Small intestine (tissue), 7 donors: ENCODE measurements at regions not wholly inside any gene's neighbourhood (a gene's known extent, or its start where the extent isn't known, plus 50 kb on each side); places are given as distances from the start of the nearest gene placed in this dataset.

Source experiments
- DNase-seq, 2 donors: peaks; one replicate each; pipeline versions ENCODE4 v3.0.0 to v3.0.0-alpha.2; 2013
- FAIRE-seq: peaks from 2 replicates; lab custom pipeline; 2012; peaks lifted over from hg19 to GRCh38; lab: Jason Lieb, UNC
- H3K27ac ChIP-seq, 3 donors: one replicate each; pipeline ENCODE4 v1.5.1; 2013; ENCODE audit warnings: low read length in 2 of 3, mild to moderate bottlenecking in 2 of 3, control low read depth in 1 of 3, inconsistent platforms in 1 of 3, low read depth in 1 of 3, moderate library complexity in 1 of 3
- H3K27me3 ChIP-seq, 3 donors: one replicate each; pipeline ENCODE4 v1.6.1; 2013; ENCODE audit warnings: low read length in 3 of 3, inconsistent platforms in 1 of 3; ENCODE audit not compliant: control insufficient read depth in 3 of 3, insufficient read depth in 3 of 3
- H3K36me3 ChIP-seq, 3 donors: one replicate each; pipeline ENCODE4 v1.6.1; 2013; ENCODE audit warnings: low read length in 3 of 3, inconsistent platforms in 1 of 3, low read depth in 1 of 3, mild to moderate bottlenecking in 1 of 3, moderate library complexity in 1 of 3; ENCODE audit not compliant: control insufficient read depth in 3 of 3, insufficient read depth in 2 of 3
- H3K4me1 ChIP-seq, 3 donors: one replicate each; pipeline ENCODE4 v1.6.1; 2013; ENCODE audit warnings: low read length in 2 of 3, inconsistent platforms in 1 of 3, low read depth in 1 of 3, mild to moderate bottlenecking in 1 of 3, moderate library complexity in 1 of 3; ENCODE audit not compliant: control insufficient read depth in 3 of 3, insufficient read depth in 2 of 3
- H3K4me3 ChIP-seq, 3 donors: one replicate each; pipeline ENCODE4 v1.5.1; 2013; ENCODE audit warnings: low read length in 3 of 3, control low read depth in 1 of 3, inconsistent platforms in 1 of 3, low read depth in 1 of 3, mild to moderate bottlenecking in 1 of 3, moderate library complexity in 1 of 3
- H3K9me3 ChIP-seq, 2 donors: one replicate each; pipeline ENCODE4 v1.6.1; 2013; ENCODE audit warnings: low read depth in 1 of 2, low read length in 1 of 2; ENCODE audit not compliant: control insufficient read depth in 2 of 2, insufficient read depth in 1 of 2
- WGBS, 3 donors: extraction: QIAGEN DNeasy Blood & Tissue Kit; methylation state at CpG; one replicate each; pipeline ENCODE4 v1.1.7; 2013; 5-methylcytosine and 5-hydroxymethylcytosine counted together
- donor health status: healthy with polysubstance abuse.
- donor health status: control.
- donor health status: control.
- donor health status: Bipolar disorder and iron deficiency.
- donor health status: healthy.

DNA sequence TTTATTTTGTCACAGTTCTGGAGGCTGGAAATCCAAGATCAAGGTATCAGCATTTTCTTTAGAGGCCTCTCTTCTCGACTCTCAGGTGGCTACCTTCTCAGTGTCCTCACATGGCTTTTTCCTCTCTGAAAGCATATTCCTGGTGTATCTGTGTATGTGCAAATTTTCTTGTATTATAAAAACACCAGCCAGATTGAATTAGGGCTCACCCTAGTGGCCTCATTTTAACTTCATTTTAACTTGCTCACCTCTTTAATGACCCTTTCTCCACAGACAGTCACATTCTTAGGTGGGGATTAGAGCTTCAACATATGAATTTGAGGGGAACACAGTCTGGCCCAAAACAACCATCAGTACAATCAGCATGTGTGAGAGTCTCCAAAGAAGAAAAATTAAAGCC lies 542.4 kb upstream of the FAM241A start:
- Histone ChIP-seq H3K4me1 (no peaks in the 10 kb centered on the region), H3K27me3 (no peaks in the 10 kb centered on the region), H3K4me3 (no peak overlapping the region), H3K27ac (no peak overlapping the region), H3K36me3 (no peaks in the 10 kb centered on the region), H3K9me3 (no peaks in the 10 kb centered on the region)
- WGBS, 3 donors: 15 to 51% (median 36%) methylated on average over 1 of the region's 1 CpG
- no peak for FAIRE-seq
- DNase-seq: no peak

GRCh38 chr4:111605111-111605510 lies 540.1 kb upstream of the FAM241A start:
- no peak for FAIRE-seq
- 38 to 40% (median 39%) methylated on average over 1 of the region's 1 CpG for WGBS, 3 donors
- H3K27ac ChIP-seq: no peak overlapping the region
- H3K4me1 ChIP-seq: no peaks in the 10 kb centered on the region
- H3K4me3 ChIP-seq: no peak overlapping the region
- no peaks in the 10 kb centered on the region for H3K36me3 ChIP-seq
- H3K9me3 ChIP-seq: no peaks in the 10 kb centered on the region
- DNase-seq: no peak
- no peaks in the 10 kb centered on the region for H3K27me3 ChIP-seq

DNA sequence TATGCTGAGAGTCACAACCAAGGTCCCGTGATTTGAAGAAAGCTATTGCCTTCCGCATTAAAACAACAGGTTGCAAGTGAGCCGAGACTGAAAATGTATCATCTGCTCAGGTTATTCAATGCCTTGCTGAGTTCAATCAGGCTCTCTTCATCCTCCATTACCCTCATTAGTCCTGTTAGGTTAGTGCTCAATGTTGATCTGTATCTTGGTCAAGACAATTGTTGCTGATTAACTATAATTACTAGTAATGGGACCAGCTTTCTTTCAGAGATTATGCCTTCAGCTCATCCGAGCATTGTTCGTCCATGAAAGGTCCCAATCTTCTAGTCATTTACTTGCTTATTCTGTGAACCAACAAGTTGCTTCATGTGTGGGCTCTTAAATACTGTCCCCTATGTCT lies 534.6 kb upstream of the FAM241A start:
- Histone ChIP-seq H3K4me3 (no peak overlapping the region), H3K9me3 (no peaks in the 10 kb centered on the region), H3K27ac (no peak overlapping the region), H3K36me3 (no peaks in the 10 kb centered on the region), H3K4me1 (no peaks in the 10 kb centered on the region), H3K27me3 (no peaks in the 10 kb centered on the region)
- DNase-seq (no peak), FAIRE-seq (no peak)
- 80 to 86% (median 81%) methylated on average over 5 of the region's 5 CpGs for WGBS, 3 donors

DNA sequence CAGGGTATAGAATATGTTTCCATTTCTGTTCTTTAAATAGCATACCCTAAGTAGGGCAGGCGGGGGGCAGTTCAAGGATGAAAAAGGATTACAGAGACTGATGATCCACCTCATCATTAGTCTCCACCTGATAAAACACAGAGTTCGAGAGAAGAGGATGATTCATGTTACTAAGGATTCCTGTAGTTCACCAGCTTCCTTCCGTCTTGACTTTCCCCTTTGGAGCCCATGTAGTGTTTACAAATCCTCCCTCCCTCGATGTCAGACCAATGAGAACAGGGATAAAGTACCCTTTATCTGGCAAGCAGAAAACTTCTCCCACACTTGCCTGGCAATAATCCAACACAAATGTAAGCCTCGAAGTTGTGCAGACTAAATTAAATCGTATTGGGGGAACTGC lies 526.3 kb upstream of the FAM241A start:
- no peaks in the 10 kb centered on the region for H3K36me3 ChIP-seq
- WGBS, 3 donors: 20 to 35% (median 32%) methylated on average over 6 of the region's 6 CpGs
- H3K9me3 ChIP-seq: no peaks in the 10 kb centered on the region
- no peak overlapping the region for H3K4me3 ChIP-seq
- DNase-seq (no peak), FAIRE-seq (no peak)
- H3K4me1 ChIP-seq: no peaks in the 10 kb centered on the region
- no peaks in the 10 kb centered on the region for H3K27me3 ChIP-seq
- no peak overlapping the region for H3K27ac ChIP-seq

- H3K9me3 ChIP-seq: peaks cover 0 to 3% of the 10 kb centered on the region in 2 donors
- FAIRE-seq (no peak), DNase-seq (no peak)
- H3K4me3 ChIP-seq: no peak overlapping the region
- no peaks in the 10 kb centered on the region for H3K36me3 ChIP-seq
- no peaks in the 10 kb centered on the region for H3K4me1 ChIP-seq
- WGBS, 3 donors: 65 to 70% (median 66%) methylated on average over 10 of the region's 10 CpGs
- H3K27ac ChIP-seq: no peak overlapping the region
- H3K27me3 ChIP-seq: no peaks in the 10 kb centered on the region
Observed at GRCh38 chr4:111628437-111628836, 516.8 kb upstream of the FAM241A start.

- FAIRE-seq: no peak
- Histone ChIP-seq H3K27ac (no peak overlapping the region), H3K36me3 (no peaks in the 10 kb centered on the region), H3K9me3 (peaks cover 0 to 3% of the 10 kb centered on the region in 2 donors), H3K4me3 (no peak overlapping the region), H3K27me3 (no peaks in the 10 kb centered on the region), H3K4me1 (no peaks in the 10 kb centered on the region)
- WGBS, 3 donors: 43 to 51% (median 48%) methylated on average over 2 of the region's 2 CpGs
- peak; percentile 2 to 13 for DNase-seq
Observed at GRCh38 chr4:111630705-111631104, 514.5 kb upstream of the FAM241A start.

DNA sequence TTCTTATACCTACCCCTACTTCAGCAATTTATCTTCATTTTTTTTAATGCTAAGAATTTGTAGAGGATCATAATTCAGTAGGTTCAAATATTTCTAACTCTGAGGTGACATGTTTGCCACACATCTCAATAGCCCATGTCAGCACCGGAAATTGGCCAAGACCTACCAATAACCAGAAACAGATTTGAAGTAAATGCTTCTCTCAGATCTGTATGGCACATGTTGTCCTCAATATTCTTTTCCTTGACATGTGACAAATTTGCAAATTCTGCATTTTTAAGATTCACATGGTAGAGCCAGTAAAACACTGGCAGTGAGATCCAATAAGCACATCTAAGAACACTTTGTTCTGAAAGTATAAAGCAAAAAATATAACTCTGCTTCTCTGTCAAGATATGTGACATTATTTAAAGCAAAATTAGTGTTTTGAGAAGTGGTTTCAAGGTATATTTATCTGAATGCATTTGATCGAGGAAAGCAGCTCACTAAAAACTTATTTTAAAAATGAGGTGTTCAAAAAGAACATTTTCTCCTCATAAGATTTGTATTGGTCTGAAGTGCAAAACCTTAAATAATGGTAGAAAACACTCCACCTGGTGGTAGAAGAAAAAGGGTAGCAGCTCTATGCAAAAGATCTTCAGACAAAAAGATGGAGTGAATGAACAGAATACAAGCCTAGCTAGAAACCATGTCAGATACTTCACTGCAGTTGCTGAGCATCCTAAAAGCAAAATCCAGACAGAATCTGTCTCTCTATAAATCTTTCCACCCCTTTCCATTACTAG lies 513.8 kb upstream of the FAM241A start:
- H3K4me1 ChIP-seq: no peaks in the 10 kb centered on the region
- H3K9me3 ChIP-seq: peaks cover 0 to 3% of the 10 kb centered on the region in 2 donors
- FAIRE-seq (no peak), DNase-seq (peak in 1 of 2 donors; percentile 9)
- no peaks in the 10 kb centered on the region for H3K36me3 ChIP-seq
- no peak overlapping the region for H3K4me3 ChIP-seq
- WGBS, 3 donors: 53 to 65% (median 62%) methylated on average over 2 of the region's 2 CpGs
- H3K27ac ChIP-seq: no peak overlapping the region
- no peaks in the 10 kb centered on the region for H3K27me3 ChIP-seq

DNA sequence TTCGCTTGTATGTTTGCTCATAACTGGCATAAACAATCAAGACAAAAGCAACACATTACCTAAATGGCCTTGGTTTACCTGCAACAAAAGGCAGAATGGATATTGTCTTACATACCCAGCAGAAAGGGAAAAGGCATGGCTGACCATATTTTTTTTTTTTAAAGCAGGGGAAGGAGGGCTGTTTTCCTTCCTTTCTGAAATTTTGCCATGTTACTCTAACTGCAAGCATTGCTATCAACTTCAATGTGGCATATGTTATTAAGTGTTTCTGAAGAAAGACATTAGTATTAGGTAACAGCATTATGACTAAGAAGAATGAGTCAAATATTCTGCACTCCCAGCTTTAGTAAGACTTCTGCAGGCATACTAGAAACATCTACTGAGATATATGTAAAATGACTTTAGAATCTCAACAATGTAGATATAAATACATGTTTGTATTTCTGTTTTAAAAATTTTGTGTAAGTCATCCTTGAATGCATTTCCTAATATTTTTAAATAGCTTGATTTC lies 512.6 kb upstream of the FAM241A start:
- Histone ChIP-seq H3K36me3 (no peaks in the 10 kb centered on the region), H3K27ac (no peak overlapping the region), H3K9me3 (peaks cover 0 to 3% of the 10 kb centered on the region in 2 donors), H3K27me3 (no peaks in the 10 kb centered on the region), H3K4me3 (no peak overlapping the region), H3K4me1 (no peaks in the 10 kb centered on the region)
- 78 to 88% (median 84%) methylated on average over 1 of the region's 1 CpG for WGBS, 3 donors
- no peak for DNase-seq
- FAIRE-seq: no peak
